ENCODE measurements at regions not wholly inside any gene's neighbourhood (a gene's known extent, or its start where the extent isn't known, plus 50 kb on each side); places are given as distances from the start of the nearest gene placed in this dataset.
"Not testable (repeated sequence)": the region's sequence is repeated elsewhere in the genome, so short reads cannot be mapped to it uniquely, and the experiment has no call there.

GRCh38 chr2:87633287-87633963, 114.5 kb upstream of the PLGLB2 start:
- not testable (repeated sequence) for TF ChIP-seq CTCF, POLR2A (IDR thresholded peaks at IDR 0.05)

Data from right lobe of liver (tissue), 4 donors.